Activated CD8-positive, alpha-beta memory T cell treated with anti-CD3 and anti-CD28 coated beads, Interleukin-2, amount 50 U/mL, for 1 hour (primary cell): ENCODE measurements at regions not wholly inside any gene's neighbourhood (a gene's known extent, or its start where the extent isn't known, plus 50 kb on each side); places are given as distances from the start of the nearest gene placed in this dataset.
"Not testable (repeated sequence)": the region's sequence is repeated elsewhere in the genome, so short reads cannot be mapped to it uniquely, and the experiment has no call there.

Experiments used
- DNase-seq: peaks from one replicate; pipeline ENCODE4 v3.0.0-alpha.2; 2020; ENCODE audit errors: extremely low read depth

GRCh38 chr11:34001557-34002064 lies 49.9 kb upstream of the CAPRIN1 start:
- no peak for DNase-seq

- DNase-seq, result no peak
Measured at GRCh38 chr11:33999393-33999792, 52.1 kb upstream of the CAPRIN1 start.

GRCh38 chr11:33997584-33998251 lies 53.8 kb upstream of the CAPRIN1 start:
- no peak for DNase-seq

GRCh38 chr11:33996498-33997454 lies 54.8 kb upstream of the CAPRIN1 start:
- peak; percentile 23 for DNase-seq

DNA sequence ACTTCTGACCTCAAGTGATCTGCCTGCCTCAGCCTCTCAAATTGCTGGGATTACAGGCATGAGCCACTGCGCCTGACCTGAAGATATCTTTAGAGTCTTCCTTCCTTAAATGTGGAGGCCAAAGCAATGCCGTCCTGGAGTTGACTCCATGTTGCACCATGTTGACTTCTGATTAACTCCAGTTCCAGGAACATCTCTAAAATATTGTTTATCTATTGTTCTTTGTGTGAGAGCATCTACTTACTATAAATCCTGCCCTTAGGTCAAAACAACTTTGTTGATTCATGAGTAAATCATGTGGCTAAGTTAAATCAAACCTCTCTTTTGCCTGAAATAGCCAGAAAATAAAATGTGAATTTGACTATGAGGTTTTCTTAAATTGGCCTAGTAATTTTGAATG lies 56.6 kb upstream of the CAPRIN1 start:
- DNase-seq, result no peak

DNA sequence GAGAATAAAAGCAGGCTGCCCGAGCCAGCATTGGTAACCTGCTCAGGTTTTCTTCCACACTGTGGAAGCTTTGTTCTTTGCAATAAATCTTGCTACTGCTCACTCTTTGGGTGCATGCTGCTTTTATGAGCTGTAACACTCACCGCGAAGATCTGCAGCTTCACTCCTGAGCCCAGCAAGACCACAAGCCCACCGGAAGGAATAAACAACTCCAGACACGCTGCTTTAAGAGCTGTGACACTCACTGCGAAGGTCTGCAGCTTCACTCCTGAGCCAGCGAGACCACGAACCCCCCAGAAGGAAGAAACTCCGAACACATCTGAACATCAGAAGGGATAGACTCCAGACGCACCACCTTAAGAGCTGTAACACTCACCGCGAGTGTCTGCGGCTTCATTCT lies 60.4 kb upstream of the CAPRIN1 start:
- DNase-seq, result not testable (repeated sequence)

- not testable (repeated sequence) for DNase-seq
Measured at GRCh38 chr11:33990131-33990530, 61.4 kb upstream of the CAPRIN1 start.

GRCh38 chr11:33989461-33989860 lies 62.1 kb upstream of the CAPRIN1 start:
- no peak for DNase-seq

GRCh38 chr11:33988586-33989370 lies 62.8 kb upstream of the CAPRIN1 start:
- no peak for DNase-seq

DNA sequence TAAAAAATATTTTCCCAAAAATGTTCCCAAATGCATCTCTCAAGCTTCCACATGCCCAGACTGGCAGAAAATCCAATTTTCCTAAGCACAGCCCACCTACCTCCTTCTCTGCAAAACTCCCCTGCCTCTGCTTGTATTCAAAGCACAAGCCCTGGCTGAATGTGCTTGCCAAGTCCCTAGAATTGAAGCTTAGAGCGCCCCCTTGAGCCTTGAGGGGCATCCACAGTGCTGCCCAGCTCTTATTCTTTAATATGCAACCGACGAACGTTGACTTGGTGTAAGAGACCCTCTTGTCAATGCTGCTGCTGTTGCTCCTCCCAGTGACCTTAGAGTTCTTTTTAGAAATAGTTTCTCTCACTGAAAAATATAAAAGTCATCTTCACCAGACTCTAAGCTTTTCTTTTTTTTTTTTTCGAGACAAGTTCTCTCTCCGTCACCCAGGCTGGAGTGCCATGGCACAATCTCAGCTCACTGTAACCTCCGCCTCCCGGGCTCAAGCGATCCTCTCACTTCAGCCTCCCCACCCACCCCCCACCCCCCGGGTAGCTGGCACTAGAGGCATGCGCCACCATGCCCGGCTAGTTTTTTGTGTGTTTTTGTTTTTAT lies 63.5 kb upstream of the CAPRIN1 start:
- peak; percentile 55 for DNase-seq

DNA sequence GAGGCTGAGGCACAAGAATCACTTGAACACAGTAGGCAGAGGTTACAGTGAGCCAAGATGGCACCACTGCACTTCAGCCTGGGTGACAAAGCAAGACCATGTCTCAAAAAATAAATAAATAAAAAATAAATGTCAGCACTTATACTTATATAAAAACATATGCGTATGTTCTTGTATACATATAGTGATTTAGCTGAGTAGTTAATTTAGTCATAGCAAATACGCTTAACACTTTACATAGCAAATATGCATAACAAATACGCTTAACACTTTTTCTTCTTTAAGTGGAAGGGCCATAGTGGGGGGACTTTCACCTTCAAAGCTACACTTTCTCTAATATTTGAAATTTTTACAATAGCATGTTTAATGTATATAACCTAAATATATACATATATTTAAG lies 64.0 kb upstream of the CAPRIN1 start:
- DNase-seq, result no peak

DNA sequence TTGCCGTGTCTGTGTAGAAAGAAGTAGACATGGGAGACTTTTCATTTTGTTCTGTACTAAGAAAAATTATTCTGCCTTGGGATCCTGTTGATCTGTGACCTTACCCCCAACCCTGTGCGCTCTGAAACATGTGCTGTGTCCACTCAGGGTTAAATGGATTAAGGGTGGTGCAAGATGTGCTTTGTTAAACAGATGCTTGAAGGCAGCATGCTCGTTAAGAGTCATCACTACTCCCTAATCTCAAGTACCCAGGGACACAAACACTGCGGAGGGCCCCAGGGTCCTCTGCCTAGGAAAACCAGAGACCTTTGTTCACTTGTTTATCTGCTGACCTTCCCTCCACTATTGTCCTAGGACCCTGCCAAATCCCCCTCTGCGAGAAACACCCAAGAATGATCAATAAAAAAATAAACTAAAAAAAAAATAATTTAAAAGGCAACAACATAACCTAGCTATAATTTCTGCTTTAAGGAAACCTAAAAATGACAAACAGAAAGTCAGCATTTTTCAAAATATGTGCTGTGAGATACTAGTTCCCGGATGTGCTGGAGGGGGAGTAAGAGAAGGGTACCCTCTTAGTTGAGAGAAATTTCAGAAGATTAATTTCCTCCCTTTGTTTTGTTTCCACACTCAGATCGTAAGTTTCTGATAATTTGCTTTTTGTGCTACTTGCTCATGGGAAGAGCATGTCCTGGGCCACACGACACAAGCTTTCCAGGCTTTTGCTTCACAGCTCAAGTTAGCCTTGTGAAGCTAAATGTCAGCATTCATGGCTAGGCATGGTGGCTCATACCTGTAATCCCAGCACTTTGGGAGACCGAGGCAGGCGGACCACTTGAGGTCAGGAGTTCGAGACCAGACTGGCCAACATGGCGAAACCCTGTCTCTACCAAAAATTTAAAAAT lies 64.7 kb upstream of the CAPRIN1 start:
- not testable (repeated sequence) for DNase-seq

DNA sequence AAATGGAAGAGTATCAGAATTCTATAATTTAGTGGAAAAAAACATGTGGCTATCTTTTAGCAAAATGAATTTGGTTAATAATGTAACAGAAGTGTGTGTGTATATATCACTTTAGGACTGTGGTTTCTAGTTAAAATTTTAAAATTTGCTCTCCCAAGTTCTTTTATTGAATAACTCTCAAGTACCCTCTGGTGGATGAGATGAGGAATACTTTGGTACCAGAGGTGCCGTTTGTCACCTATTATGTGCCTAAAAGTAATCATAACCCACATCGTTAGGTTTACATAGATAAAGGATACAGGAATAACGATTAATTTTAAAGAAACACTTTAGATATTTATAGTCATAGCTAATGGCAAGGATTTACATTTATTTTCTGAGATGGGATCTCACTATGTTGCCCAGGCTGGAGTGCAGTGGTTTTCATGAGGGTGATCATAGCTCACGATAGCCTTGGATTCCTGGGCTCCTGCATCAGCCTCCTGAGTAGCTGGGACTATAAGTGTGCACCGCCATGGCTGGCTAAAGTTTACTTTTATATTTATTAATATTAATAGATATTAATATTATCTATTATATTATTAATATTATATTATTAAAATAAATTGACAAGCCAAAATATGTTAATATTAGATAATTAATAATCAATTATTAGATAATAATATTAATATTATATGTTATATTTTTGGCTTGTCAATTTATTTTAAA lies 66.7 kb upstream of the CAPRIN1 start:
- DNase-seq, result no peak

DNA sequence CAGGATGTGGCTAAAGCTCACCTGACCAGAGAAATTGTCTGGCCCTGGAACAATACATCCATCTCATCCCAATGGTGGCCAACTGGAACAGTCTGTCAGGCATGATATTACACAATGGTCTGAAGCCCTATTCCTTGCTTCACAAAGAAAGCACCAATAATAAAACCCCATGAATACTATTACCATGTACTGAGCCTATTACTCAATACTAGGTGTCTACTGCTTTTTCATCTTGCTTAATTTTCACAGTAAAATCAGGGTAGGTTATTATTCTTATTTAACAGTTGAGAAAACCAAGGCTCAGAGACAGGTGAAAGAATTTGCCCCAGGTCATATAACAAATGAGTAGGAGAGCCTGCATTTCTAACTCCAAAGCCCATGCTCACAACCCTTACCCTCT lies 68.9 kb upstream of the CAPRIN1 start:
- DNase-seq, result no peak

DNA sequence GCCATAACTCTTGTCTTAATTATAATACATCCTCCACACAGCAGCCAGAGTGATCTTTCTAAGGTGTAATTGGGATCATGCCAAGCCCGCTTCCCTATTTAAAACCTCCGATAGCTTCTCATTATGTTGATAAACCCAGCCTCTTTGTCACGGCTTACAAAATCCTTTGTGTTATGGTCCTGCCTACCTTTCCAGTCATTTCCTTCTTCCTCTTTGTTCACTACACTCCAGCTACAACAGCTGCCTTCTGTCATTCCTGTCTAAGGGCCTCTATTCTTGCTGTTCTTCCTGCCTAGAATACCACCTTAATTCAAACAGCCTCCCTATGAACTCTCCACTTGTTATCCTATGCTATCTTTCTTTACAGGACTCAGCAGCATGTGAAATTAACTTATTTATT lies 70.6 kb upstream of the CAPRIN1 start:
- DNase-seq, result no peak

- no peak for DNase-seq
Measured at GRCh38 chr11:33978376-33978775, 73.2 kb upstream of the CAPRIN1 start.

DNA sequence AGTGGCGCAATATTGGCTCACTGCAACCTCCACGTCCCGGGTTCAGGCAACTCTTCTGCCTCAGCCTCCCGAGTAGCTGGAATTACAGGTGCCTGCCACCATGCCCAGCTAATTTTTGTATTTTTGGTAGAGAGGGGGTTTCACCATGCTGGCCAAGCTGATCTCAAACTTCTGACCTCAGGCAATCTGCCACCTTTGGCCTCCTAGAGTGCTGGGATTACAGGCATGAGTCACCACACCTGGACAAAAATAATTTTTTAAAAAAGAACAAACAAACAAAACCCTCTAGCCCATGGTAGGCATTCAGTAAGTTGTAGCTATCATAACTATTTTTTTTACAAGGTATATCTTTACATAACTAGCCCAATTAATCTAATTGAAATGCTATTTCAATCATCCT lies 73.9 kb upstream of the CAPRIN1 start:
- no peak for DNase-seq

- DNase-seq, result no peak
Measured at GRCh38 chr11:33976495-33977199, 74.9 kb upstream of the CAPRIN1 start.

- no peak for DNase-seq
Measured at GRCh38 chr11:33974804-33975203, 76.7 kb upstream of the CAPRIN1 start.
